ENCODE measurements at regions not wholly inside any gene's neighbourhood (a gene's known extent, or its start where the extent isn't known, plus 50 kb on each side); places are given as distances from the start of the nearest gene placed in this dataset.

DNA sequence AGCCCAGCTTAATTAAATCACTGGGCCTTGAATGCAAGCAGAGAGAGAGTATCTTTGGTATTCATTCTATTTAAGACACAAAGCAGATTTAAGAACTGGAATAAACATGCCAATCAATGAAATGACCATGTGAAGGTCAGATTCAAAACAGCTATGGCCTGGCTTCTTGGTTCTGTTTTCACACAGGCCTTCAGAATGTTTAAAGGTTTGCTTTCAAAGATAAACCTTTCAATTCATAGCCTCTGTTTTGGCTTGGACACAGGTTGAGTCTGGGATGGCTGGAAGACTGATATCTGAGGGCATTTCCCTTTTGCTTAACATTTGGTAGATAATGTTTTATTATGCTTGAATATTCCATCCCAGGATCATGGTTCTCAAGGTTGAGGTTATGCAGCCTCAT is 244.4 kb upstream of the KBTBD8 start:
- no peak for DNase-seq

DNA sequence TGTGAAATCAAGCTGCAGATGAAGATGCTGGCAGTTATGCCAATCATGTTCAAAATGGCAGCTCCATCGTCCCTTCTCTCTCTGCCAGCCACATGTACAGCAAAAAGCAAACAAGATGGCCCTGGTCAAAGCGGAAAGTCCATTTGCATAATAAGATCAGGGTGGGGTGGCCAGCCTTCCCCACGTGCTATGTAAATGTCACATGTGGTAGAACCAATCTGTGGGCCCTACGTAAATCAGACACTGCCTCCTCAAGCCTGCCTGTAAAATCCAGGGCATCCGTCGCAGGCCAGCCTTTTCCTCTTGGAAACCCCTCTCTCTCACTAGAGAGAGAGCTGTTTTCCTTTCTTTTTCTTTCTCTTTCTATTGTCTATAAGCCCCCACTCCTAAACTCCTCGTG is 243.5 kb upstream of the KBTBD8 start:
- no peak for DNase-seq

DNA sequence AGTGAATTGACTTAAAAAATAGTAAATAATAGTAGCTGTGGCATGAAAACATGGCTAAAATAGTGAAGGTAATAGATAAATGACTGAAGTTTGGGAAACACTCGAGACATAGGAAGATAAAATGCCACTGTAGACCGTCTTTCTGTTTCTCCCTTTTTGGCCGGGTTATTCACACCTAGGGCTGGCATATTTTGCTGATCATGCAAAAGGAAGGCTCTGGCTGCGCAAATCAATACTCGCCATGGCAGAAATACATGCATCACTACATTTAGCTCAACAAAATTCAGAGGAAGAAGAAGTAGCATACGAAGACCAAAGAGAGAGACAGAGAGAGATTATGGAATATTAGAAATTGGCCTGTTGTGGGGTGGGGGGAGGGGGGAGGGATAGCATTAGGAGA is 242.2 kb upstream of the KBTBD8 start:
- no peak for DNase-seq

DNA sequence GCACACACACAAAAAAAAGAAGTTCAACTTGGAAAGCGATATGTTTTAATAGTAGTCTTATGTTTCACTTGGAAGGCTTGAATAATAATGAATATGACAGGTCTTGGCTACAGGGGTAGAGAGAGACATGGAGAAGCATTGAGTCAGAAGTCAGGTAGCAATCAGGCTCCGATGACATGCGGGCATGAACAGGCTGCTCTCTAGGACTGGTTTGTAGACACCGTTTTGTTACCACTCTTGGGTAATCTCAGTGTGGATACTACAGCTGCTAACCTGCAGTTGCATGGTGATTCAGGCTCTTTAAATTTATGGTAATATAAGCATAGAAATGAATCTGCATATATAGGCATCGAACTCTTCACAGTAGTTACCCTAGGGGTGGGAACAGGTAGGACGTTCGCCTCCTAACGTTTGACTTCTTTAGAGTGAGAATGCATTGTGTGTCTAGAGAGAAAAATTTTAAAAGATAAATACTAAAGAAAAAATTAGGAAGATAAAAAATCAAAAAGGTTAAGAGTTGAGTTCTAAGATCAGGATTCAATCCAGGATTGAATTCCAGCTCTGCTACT is 241.6 kb upstream of the KBTBD8 start:
- no peak for DNase-seq

DNA sequence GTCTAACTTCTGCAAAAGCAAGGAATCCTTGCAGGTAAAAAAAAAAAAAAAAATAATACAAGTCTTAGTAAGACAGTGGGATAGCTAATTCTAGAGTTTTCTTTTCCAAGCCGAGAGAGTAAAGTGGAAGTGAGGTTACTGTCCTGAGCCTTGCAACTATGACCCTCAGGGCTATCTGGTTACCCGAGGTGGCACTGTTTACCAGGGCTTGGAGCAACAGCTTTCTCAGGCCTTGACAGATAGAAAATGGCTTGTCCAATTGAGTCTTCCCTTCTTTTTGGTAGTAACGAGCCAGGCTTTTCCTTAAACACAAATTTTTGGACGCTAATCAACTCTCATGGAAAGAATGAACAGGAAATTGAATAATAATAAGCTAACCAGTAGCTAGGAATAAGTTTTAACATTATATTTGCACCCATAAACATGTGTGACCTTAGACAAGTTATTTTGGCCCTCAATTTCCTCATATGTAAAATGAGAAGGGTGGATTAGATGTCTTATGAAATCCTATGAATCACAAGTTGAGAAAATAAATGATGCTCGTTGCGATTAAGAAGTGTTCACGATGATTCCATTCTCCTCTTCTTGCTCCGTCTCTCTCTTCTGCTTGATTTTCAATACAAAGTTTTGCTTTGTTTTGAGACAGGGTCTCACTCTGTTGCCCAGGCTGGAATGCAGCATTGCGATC is 236.9 kb upstream of the KBTBD8 start:
- no peak for DNase-seq

DNA sequence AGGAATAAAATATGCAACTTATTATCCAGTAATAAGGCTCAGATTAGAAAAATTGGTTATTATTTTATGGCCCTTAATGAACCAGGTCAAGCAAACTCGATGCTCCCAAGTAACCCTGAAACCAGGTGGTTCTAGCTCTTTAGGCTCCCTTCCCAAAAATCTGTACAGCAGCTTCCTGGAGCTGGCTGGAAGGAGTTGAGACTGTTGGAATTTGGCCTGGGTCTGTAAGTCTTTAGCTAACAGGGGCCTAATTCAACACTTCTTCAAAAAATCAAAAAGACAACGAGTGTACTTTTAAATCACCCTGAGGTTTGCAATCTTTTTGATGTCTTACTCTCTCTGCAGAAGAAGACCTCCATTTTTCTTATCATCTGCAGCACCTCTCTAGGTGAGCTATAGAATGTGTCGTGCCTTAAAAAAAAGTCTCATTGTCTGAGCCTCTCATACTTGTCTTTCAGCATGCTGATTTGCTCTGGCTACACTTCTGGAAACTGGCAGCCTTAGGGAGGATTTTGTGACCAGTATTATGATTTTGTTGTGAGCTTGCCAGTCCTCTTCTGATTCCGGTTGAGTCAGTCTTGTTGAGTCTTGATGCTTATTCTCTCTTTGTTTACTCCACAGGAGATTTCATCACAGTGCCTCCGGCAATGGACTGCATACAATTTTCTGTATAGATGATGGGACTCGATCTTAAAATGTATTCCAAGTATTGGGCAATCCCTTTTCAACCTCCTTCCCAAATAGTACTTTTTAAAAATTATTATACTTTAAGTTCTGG is 235.0 kb upstream of the KBTBD8 start:
- no peak for DNase-seq

DNA sequence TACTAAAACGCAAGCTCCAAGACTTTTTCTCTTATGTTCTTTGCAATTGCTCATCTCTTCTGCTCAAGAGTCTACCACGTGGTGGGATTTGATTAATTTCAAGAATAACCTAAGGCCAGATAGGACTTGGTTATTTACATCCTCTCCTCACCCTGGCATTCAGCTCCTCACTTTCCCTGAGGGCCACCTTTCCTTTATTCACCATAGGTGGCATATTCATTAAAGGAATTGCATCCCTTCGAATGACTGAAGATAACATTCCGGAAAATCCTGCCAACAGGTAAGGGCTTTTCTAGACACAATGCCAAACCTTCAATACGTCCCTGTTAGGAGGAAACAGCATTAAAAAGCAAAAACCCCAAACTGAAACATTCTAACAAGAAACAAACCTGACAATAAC is 220.0 kb upstream of the KBTBD8 start:
- DNase-seq = no peak

DNA sequence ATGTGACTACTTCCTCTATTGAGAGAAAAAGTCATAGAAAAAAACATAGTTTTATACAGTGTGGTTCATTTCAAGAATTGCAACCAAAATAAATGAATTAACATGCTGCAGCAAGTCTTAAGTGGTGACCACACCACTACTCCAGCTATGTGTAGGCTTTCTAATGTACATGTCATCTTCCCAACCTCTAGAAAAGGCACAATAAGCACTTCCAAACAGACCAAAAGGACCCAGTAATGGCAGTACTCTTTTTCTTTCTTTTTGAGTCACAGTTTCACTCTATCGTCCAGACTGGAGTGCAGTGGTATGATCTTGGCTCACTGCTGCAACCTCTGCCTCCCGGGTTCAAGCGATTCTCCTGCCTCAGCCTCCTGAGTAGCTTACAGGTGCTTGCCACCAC is 219.3 kb upstream of the KBTBD8 start:
- DNase-seq = no peak

DNA sequence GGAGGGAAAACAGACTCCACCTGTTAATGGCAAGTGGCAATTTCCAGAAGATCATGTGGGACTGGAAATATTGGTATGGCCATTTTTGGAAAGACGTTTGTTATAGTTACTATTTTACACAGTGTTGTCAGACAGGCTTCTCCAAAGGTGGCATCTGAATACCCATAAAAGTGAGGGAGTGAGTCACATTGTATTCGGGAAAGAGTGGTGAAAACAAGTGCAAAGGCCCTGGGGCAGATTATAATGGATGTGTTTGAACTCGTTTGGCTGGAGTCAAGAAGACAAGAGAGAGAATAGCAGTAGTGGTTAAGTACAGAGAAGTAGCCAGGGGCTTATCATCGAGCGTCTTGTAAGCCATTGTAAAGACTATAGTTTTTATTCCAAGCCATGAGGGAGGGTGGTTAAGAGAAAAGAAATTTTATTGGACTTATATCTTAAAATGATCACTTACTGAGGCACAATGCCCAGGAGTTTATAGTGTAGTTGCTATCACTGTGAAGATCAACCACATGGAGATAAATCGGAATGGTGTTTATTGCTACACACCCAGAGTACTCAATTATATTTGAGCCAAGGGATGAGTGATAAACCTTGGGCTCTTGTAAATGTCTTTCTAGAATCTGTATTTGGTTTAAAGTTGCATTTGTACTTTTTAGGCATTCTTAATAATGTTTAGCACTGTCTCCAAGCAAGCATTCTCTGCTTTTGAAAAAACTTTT is 212.8 kb upstream of the KBTBD8 start:
- no peak for DNase-seq

DNA sequence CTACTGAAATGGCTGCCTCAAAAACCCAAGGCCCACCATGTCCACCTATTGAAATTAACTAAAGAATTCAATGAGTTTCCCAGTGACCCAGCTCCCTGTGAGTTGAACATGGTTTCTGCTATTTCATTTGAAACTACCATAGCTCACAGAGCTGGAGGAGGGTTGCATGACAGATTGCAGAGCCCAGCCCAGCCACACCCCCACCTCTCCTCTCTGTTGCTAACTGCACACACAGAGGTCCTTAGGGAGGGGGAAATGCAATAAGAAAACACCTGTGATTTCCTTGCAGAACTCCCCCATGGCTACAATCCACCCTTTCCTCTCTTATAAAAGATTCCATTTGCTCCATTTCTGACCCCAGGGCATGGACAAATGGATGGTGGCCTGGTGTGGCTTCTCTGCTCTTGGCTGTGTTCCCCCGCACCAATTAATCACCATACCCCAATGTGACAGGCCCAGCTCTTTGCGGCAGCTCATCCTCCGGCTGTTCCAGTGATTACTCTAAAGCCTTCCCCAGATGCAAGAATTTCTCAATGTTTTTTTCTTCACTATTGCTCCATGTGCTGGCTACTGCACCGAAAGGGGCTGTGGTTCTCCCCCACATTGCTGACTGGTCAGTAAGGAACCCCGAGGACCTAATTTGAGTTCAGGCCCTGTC is 208.4 kb upstream of the KBTBD8 start:
- no peak for DNase-seq

DNA sequence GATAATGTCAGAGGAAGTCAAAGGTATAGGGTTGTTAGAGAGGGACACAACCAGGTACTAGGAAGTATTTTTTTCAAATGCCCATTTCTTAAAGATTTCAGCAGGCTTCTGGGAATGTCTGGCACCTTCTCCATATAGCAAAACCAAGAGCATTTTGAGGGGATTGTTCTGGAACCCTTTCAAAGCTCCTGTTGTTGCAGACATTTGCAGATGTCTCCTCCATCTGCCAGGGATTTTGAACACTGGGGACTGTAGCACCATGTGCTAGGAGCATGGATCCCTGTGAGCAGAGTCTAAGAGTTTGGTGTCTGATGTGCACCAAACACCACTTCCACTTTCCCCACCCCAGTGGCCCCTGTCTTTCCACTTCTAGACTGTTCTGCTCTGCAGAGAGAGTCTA is 206.0 kb upstream of the KBTBD8 start:
- DNase-seq = no peak

DNA sequence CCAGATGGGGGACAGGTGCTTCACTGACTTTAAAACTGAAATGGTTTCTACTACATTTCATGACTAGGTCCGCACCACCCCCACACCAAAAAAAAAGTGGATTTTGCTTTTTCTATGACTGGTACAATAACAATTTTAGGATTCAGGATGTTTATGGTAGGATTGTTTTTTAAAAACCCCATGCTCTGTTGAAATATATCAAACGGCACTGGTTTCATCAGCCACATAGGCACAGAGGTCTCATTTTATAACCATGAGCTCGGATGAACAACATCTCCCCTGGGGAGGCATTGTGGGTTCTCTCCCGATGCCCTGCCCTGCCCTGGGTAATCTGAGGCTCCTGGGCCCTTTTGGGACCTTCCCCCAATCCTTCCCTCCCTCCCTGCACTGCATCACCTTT is 202.7 kb upstream of the KBTBD8 start:
- no peak for DNase-seq

DNA sequence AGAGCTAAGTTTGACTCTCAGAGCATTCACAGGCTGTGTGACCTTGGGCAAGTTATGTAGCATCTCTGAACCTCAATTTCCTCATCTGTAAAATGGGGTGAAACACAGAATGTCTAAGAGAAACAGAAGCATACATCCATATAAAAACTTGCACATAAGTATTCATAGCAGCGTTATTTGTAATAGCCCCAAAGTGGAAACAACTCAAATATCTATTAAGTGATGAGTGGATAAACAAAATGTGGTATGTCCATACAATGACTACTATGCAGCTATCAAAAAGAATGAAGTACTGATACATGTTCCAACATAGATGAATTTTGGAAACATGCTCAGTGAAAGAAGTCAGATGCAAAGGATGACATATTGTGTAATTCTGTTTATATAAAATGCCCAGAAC is 201.8 kb upstream of the KBTBD8 start:
- no peak for DNase-seq

DNA sequence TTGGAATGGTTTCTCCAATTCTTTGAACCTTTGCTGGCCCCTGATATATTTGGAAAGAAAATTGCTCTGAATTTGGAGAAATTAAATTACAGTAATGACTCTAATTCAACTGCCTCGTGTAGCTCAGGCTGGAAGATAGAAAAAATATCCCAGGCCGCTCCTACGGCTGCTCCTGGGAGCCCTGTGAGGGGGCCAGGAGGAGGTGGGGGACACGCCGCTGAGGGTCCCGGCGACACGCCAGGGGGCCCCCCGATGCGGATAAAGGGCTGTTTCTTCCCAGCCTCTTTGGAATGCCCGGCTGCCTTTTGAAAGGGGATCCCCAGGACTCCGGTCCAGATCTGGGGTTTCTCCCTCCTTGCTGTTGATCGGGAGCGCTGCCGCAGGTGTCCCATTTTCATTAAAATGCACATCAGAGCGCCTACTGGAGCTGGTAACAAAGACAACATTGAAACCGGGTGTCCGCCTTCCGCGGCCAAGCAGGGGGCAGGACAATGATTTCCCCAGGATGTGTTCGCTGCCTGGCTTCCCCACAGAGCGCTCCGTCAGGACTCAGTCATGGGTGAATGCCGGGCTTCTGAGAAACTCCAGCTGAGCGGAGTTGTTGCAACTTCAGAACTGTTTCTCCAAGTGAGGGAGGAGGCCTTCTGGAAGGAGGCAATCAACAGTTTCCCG is 200.1 kb upstream of the KBTBD8 start:
- no peak for DNase-seq

DNA sequence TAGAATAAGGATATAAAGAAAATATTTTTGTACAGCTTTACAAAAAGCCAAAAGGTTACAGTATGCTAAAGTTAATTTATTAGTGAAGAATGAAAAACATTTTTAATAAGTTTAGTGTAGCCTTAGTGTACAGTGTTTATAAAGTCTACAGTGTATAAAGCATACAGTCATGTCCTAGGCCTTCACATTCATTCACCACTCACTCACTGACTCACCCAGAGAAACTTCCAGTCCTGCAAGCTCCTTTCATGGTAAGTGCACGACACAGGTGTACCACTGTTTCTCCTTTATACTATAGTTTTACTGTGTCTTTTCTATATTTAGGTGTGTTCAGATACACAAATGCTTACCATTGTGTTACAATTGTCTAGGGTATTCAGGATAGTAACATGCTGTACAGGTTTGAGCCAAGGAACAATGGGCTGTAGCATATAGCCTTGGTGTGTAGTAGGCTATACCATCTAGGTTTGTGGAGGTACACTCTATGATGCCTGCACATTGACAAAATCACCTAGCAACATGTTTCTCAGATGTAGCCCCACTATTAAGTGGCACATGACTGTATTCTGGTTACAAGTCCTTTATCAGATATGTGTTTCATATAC is 197.1 kb upstream of the KBTBD8 start:
- DNase-seq = no peak

DNA sequence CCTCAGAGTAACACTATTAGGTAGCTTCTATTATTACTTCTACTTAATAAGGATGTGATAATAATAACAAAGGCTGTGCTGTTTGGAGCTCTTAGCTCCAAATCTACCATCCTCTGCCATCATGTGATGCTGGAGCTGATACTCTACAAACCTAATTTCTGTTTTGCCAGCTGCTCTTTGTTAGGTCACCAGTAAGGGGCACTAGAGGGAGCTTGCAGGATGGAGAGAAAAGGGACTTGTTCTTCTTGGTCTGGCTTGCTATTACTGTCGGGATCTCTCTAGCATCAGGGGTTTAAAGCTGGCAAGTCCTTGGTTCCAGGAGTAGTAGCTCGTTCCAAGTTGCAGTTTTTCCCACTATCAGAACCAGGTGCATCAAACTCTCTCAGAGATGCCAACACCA is 194.9 kb upstream of the KBTBD8 start:
- no peak for DNase-seq

DNA sequence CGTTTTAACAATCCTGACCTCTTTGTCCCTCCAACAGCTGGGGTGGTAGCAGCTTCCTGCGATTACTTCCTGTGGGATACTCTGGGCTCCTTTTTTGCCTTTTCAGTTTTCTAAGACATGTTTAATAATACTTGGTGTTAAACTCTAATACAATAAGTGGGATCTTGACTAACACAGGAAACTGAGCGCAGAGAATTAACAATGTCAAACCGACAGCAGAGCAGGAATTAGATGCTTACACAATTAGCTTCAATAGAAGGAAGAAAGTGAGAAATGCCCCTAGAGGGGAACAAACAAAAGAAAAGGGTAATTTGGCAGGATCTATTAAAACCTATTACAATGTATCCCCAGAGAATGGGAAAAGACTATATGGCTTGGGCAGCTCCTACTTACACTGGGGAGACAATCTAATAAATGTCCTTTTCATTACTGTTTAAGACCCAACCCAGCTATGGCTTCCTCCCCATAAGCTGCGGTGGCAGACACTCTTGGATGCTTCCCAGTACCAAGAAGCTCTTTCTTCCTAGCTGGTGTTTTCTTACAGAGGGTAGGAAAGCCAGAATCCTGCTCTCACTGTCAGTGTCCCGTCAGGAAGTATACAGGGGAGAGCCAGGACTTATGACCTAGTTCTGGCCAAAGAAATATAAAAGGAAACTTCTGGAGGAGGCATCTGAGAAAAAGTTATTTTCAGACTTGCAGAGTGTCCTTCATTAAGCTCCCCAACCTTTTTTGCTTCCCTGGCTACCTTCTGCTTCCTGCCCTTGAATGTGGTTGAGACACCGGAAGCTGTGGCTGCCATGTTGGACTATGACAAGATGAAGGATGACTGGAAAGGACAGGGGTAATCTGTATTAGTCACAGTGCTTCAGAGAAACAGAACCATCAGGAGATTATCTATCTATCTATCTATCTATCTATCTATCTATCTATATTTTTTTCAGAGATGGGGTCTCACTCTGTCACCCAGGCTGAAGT is 194.1 kb upstream of the KBTBD8 start:
- no peak for DNase-seq

DNA sequence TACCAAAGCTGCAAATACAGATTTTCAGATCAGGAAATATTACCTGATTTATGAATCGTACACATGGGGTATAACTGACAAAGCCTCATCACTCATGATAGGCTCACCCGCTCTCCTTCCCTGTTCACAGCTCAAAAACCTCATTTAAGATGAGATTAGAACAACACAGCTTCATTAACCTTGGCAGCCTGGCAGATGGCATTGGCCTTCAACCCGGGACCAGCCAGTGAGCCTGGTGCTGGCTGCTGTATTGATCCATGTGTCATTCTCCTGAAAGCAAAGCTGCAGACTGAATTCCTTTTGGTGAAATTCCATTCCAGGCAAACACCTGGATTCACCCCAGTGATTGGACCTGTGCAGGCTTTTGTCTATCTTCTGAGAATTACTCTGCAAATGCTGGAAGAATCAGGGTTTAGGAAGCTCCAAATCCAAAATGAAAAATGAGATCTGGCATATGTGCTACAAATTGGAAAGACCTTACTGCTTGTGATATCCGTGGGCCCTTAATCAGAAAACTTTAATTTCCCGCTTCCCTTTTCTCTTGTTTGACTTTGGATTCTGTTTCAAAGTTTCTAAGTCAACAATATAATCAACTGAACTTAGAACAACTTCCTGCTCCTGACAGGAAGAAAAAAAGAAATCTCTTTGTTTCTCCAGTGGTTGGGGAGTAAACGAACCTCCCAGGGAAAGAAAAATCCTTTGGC is 189.1 kb upstream of the KBTBD8 start:
- no peak for DNase-seq

DNA sequence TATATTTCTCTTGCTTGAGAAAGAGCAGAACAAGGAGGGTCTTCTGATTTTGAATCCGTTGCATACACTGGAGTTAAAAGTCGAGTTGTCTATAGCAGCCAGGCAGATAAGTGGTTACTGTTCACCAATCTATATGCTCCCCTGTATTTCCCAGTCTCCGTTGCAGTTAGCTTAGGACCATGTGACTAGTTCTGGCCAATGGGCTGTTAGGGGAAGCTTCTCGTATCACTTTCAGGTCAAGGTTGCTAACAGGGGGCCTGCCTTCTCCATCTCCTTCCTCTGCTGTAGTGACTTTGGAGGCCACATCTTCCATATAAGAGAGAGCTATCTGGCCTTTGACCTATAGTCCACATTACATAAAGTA is 188.5 kb upstream of the KBTBD8 start:
- DNase-seq = no peak

DNA sequence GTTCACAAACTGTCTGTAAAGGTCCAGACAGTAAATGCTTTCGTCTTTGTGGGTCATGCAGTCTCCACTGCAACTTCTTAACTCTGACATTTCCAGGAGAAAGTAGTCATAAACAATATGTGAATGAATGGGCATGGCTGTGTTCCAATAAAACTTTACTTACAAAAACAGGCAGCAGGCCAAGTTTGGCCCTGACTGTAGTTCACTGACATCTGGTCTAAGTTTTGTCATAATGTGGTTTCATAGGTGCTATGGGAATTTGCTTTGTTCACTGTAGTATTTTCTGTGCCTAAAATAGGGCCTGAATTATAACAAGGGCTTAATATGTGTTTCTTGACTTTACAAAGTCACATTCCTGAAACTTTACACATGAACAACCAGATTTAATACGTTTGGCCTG is 186.0 kb upstream of the KBTBD8 start:
- no peak for DNase-seq

Measured in NCI-H2029 (cell line).